Epithelial cell of prostate (primary cell): ENCODE measurements at regions not wholly inside any gene's neighbourhood (a gene's known extent, or its start where the extent isn't known, plus 50 kb on each side); places are given as distances from the start of the nearest gene placed in this dataset.

ENCODE experiments used
- DNase-seq: peaks from one replicate; pipeline ENCODE4 v3.0.0-alpha.2; 2011; ENCODE audit warnings: low read depth, low spot score
- H3K27ac ChIP-seq: fragments of 450-650 bp; 2 replicates; pipeline ENCODE4 v1.5.1; 2017; ENCODE audit warnings: mild to moderate bottlenecking

GRCh38 chr13:107035778-107036177 is 467.8 kb upstream of the ARGLU1 start:
- DNase-seq, result no peak
- no peak overlapping the region for H3K27ac ChIP-seq

DNA sequence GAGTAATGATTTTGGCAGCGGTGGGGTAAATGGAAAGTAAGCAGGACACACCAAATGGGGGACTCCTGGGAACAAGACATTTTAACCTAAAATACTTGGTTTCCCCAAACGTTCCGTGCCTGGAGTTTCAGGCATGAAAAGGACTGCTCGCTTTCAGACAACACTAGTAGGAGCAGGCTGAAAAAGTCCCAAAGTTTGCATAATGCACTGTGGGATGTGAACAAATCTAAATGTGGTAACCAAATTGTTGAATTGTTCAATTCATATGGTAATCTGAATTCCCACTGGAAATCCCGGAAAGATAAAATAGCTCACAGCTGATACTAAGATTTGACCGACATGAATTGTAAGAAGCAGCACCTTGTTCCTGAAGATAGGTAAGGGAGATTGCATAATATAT is 467.2 kb upstream of the ARGLU1 start:
- no peak overlapping the region for H3K27ac ChIP-seq
- DNase-seq, result no peak

GRCh38 chr13:107034236-107034872 is 466.4 kb upstream of the ARGLU1 start:
- DNase-seq, result no peak
- no peak overlapping the region for H3K27ac ChIP-seq

DNA sequence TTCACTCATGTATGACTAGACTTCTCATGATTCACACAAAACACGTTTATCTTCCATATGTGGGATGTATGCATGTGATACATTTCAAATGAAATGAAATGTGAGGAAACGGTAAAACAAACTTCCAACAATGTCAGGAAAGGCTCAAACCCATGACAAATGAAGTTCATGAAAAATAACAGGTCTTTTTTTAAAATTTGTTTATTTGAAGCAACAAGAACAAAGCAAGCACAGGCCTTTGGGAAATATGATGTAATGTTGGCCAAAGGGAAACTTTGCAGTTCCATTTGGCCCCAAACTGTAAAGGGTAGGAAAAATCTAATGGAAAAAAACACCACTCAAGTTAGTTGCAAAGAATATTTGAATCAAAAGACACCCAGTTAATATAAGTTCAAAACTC is 463.8 kb upstream of the ARGLU1 start:
- DNase-seq, result no peak
- H3K27ac ChIP-seq, result no peak overlapping the region

GRCh38 chr13:107028751-107029150 is 460.8 kb upstream of the ARGLU1 start:
- no peak overlapping the region for H3K27ac ChIP-seq
- DNase-seq, result no peak

DNA sequence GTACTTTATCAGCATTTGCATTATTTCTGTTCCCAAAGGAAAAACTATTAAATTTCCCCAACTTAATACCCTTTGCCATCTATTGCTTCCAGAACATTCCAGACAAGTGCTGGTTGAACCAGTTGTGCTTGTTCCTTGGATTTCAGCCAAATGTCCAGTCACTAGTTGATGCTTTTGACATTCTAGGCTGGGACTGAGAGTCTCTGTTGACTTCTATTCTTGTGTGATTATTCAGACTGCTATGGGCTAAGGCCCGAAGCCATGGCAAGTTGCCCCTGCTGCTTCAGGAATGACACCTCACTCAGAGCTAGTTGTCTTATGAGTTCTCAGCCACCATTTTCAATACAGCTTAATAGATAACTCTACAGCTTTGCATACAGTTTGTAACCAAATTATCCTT is 458.1 kb upstream of the ARGLU1 start:
- peak; percentile 81 for DNase-seq

DNA sequence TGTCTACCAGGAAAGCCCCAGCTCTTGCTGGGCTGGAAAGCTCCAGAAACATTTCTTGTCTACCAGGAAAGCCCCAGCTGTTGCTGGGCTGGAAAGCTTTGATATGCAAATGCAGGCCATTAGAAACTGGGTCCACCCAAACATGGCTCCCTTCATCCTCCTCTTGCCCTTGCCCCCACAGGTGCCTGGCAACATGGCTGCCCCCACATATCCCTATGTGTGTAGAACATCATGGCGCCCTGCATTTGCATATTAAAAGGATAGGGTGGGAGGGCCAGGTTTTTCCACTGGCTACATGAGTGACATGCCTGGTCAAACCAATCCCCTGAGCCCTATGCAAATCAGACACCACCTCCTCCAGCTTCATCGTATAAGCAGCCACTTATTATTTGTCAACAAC is 455.4 kb upstream of the ARGLU1 start:
- no peak for DNase-seq
- no peak overlapping the region for H3K27ac ChIP-seq

More for the DNA sequence above, 458.1 kb upstream of the ARGLU1 start:
- H3K27ac ChIP-seq, result peak overlapping the region; percentile 12

DNA sequence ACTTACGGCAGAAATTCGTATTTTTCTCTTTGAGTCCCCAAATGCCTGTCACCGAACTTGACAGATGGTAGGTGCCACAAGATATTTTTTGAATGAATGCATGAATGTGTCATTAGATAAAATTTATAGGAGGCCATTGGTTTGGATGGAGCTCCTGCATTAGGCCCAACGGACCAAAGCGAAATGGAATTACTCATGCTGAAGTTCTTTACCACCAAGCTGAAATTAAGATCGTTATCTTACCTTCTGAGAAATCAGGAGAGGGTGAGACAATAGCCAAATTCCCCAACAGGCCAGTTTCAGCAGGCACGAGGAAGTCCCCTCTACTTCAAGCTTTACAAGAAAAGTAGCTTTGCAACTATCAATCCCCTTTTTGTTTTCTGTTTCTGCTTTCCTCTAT is 452.5 kb upstream of the ARGLU1 start:
- DNase-seq, result peak; percentile 68
- H3K27ac ChIP-seq, result peak overlapping the region; percentile 14

DNA sequence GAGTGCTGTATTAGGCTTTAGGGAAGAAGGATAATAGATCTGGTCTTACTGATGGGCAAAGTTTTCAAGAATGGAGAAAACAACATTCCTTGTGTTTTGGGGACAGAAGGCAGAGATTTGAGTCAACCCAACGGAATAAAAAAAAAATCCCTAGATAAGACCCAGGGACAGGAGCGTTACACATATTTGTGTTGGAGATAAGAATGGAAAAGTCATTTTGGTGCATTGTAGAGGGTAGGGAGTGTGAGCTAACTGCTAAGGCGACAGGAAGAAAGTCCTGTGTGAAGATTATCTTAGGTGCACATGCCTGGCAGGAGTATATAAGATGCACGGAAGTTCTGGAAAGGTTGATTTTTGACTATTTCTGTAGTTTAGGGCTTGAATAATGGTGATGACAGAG is 450.3 kb upstream of the ARGLU1 start:
- no peak for DNase-seq
- no peak overlapping the region for H3K27ac ChIP-seq

DNA sequence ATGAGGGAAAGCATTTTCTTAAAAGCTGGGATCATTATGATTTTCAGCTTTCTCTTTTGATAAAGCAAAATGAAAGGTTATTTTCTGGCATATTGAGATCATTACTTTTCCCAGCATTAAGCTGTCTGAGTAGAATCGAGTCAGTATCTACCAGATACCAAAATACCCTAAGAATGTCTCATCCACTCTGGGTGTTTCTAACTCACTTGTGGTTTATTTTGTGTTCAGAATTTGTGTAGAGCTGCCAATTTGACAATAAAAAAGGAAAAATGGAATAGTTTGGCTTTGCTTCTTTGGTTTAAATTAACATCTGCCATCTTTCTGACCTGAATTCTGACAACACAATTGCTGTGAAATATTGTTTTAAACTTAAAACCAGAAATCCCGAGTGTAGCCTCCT is 438.7 kb upstream of the ARGLU1 start:
- DNase-seq, result no peak

GRCh38 chr13:107005577-107005976 is 437.6 kb upstream of the ARGLU1 start:
- no peak overlapping the region for H3K27ac ChIP-seq
- no peak for DNase-seq

More for the DNA sequence above, 438.7 kb upstream of the ARGLU1 start:
- H3K27ac ChIP-seq, result no peak overlapping the region

DNA sequence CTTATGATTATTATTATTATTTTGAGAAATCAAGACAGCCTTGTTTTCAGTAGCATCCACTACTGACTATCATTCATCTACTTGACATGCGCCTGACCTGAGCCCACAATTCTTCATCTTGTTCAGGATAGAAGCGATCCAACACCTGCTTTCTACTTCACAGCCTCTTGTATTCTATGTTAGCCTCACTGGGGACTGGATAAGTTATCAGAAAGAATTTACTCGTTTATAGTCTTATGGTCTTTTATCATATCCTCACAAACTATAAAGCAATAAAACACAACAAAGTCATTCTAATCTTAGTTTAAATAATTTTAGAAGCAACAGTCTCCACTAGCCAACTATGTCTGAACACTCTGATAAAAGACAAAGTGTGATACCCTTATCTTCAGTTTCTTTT is 436.0 kb upstream of the ARGLU1 start:
- H3K27ac ChIP-seq, result no peak overlapping the region
- DNase-seq, result no peak

DNA sequence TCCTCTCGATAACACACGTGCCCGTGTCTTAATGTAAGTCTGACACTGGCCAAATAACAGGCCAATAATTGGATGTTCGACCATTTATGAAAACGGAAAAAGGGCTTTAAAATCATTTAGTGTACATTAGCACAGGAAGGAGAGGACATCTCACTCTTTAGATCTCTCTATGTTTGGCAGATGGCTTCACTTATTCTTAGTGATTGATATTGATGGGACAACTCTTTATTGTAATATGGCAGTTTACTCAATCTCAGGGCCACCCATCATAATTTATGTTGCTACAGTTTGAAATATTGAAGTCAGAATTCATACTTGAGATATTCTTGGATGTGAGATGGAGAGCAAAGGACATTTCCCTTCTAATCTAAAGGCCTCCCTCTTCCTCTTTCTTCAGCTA is 430.7 kb upstream of the ARGLU1 start:
- no peak for DNase-seq
- H3K27ac ChIP-seq, result no peak overlapping the region

DNA sequence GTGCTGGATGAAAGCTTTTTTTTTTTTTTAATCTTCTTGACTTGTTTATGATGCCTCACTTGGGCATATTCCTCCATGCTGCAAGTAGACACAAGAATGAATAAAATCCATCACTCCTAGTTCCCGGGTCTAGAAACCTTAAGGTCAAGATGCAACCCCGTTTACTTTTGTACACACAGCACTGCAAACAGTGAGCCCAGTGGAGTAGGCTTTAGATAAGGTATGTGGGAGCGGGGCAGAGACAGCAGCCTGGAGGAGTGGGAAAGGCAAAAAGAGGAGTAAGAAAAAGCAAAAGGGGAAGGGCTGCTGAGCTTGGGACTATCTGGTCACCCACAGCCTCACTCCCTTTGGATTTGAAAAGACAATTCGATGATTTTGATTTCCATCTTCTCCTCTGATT is 429.8 kb upstream of the ARGLU1 start:
- H3K27ac ChIP-seq, result no peak overlapping the region
- no peak for DNase-seq

DNA sequence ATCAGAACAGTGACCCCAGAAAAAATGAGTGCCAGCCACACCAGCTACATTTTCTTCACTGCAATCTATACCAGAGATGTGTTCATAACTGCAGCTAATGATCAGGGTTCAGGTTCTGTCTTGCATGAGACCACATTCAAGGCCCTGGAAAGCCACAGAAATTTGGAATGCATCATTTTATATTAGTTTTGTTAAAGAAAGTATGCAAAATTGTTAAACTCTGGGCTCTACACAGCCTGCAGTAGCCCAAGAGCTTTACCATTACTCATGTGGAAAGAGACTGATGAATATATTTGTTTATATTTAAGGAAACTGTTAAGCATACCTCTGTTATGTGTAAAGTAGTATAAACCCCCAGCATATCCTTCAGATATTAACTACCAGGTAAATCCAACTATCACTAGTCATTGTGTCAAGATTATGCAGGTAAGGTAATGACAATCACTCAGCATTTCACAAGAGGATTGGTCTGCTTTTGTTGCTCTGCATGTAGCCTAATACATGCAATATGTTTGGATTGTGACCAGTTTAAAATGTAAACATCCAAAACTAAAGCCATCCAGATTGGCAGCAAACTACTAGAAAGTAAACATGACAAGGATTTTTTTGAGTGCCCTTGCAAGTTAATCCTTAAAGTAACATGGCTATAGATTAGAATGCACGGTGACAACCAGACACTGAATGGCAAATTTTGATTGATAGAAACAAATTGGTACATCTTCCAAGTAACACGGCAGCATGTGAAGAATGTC is 429.1 kb upstream of the ARGLU1 start:
- no peak for DNase-seq
- H3K27ac ChIP-seq, result no peak overlapping the region

GRCh38 chr13:106990594-106990993 is 422.7 kb upstream of the ARGLU1 start:
- H3K27ac ChIP-seq, result no peak overlapping the region
- DNase-seq, result no peak

DNA sequence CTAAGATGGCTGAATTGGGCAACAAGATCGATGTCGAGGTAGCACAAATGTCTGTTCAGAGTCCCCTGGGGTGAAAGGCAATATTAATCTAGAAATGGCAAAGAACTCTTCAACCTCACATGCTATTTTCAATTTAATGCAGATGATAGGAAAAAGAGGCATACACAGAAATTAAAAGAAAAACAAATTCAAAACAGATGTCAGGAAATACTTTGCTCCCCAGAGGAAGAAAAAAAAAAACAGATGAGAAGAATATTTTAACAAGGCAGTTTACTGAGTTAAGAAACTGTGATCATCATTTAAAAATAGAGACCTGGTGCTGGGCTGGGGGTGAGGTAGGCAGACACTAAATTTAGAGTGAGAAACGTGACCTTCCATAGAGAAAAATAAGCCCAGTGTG is 421.9 kb upstream of the ARGLU1 start:
- DNase-seq, result no peak
- no peak overlapping the region for H3K27ac ChIP-seq

DNA sequence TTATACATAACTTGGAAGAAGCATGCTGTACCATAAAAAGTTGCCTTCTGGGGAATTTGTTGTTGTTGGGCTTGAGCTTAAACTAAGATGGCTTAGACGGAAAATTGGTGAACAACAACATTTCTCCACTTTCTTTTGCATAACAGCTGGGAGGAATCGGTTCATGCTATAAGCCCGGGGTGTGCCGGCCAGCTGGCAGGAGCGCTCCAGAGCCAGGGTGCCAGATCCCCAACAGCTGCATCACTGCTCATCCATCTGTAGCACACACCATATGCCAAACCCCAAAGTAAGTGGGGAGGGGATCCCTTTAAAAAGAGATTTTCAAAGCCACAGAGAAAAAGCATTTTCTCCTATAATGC is 419.5 kb upstream of the ARGLU1 start:
- DNase-seq, result no peak
- no peak overlapping the region for H3K27ac ChIP-seq

- no peak overlapping the region for H3K27ac ChIP-seq
- peak; percentile 6 for DNase-seq
Measured at GRCh38 chr13:106986687-106987426, 418.9 kb upstream of the ARGLU1 start.

- DNase-seq, result no peak
- H3K27ac ChIP-seq, result no peak overlapping the region
Measured at GRCh38 chr13:106986033-106986484, 418.1 kb upstream of the ARGLU1 start.

DNA sequence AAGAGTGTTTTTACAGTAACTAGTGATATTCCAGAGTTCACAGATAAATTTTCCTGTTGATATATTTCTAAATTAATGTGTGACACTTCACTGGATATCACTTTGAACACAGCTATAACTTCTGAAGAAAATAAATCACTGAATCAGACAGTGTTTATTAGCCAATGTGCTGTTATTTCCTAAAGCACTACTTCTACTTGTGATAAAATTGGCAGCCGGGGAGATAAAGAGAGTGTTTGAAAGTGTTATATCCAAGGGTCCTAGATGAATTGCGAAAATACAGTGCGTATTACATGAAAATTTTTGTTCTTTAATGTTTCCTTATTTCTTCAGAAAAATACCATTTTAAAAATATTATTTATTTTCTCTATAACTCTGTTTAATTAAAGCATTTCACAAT is 417.5 kb upstream of the ARGLU1 start:
- DNase-seq, result no peak
- no peak overlapping the region for H3K27ac ChIP-seq
